ENCODE measurements at regions not wholly inside any gene's neighbourhood (a gene's known extent, or its start where the extent isn't known, plus 50 kb on each side); places are given as distances from the start of the nearest gene placed in this dataset.

GRCh38 chr1:212177542-212177941 is 107.7 kb upstream of the PPP2R5A start:
- TF ChIP-seq CTCF (IDR thresholded peaks at IDR 0.05; ENCODE audit: insufficient read depth, low read length, severe bottlenecking) = no peak
- DNase-seq (ENCODE audit: low read depth) (no peak), FAIRE-seq (no peak)
- H3K27me3 ChIP-seq (ENCODE audit: control insufficient read depth, insufficient read depth, low read length) = no peaks in the 10 kb centered on the region
- no peak overlapping the region for H3K4me3 ChIP-seq (ENCODE audit: low read depth, low read length)
- H3K36me3 ChIP-seq (ENCODE audit: control insufficient read depth, insufficient read depth, low read length) = no peaks in the 10 kb centered on the region

- DNase-seq (ENCODE audit: low read depth) (no peak), FAIRE-seq (no peak)
- no peak overlapping the region for H3K4me3 ChIP-seq (ENCODE audit: low read depth, low read length)
- H3K27me3 ChIP-seq (ENCODE audit: control insufficient read depth, insufficient read depth, low read length) = no peaks in the 10 kb centered on the region
- TF ChIP-seq CTCF (IDR thresholded peaks at IDR 0.05; ENCODE audit: insufficient read depth, low read length, severe bottlenecking) = no peak
- no peaks in the 10 kb centered on the region for H3K36me3 ChIP-seq (ENCODE audit: control insufficient read depth, insufficient read depth, low read length)
Measured at GRCh38 chr1:212178851-212179250, 106.4 kb upstream of the PPP2R5A start.

GRCh38 chr1:212179394-212180076 is 105.7 kb upstream of the PPP2R5A start:
- Histone ChIP-seq H3K4me3 (ENCODE audit: low read depth, low read length) (no peak overlapping the region), H3K36me3 (ENCODE audit: control insufficient read depth, insufficient read depth, low read length) (no peaks in the 10 kb centered on the region), H3K27me3 (ENCODE audit: control insufficient read depth, insufficient read depth, low read length) (no peaks in the 10 kb centered on the region)
- no peak for TF ChIP-seq CTCF (IDR thresholded peaks at IDR 0.05; ENCODE audit: insufficient read depth, low read length, severe bottlenecking)
- FAIRE-seq (peak; percentile 98), DNase-seq (ENCODE audit: low read depth) (peak; percentile 100)

- Histone ChIP-seq H3K36me3 (ENCODE audit: control insufficient read depth, insufficient read depth, low read length) (no peaks in the 10 kb centered on the region), H3K27me3 (ENCODE audit: control insufficient read depth, insufficient read depth, low read length) (no peaks in the 10 kb centered on the region), H3K4me3 (ENCODE audit: low read depth, low read length) (no peak overlapping the region)
- FAIRE-seq = no peak
- no peak for TF ChIP-seq CTCF (IDR thresholded peaks at IDR 0.05; ENCODE audit: insufficient read depth, low read length, severe bottlenecking)
- DNase-seq (ENCODE audit: low read depth) = no peak
Measured at GRCh38 chr1:212181015-212181882, 104.0 kb upstream of the PPP2R5A start.

GRCh38 chr1:212182171-212182570 is 103.0 kb upstream of the PPP2R5A start:
- no peaks in the 10 kb centered on the region for H3K27me3 ChIP-seq (ENCODE audit: control insufficient read depth, insufficient read depth, low read length)
- FAIRE-seq (no peak), DNase-seq (ENCODE audit: low read depth) (no peak)
- no peak for TF ChIP-seq CTCF (IDR thresholded peaks at IDR 0.05; ENCODE audit: insufficient read depth, low read length, severe bottlenecking)
- no peak overlapping the region for H3K4me3 ChIP-seq (ENCODE audit: low read depth, low read length)
- no peaks in the 10 kb centered on the region for H3K36me3 ChIP-seq (ENCODE audit: control insufficient read depth, insufficient read depth, low read length)
